Naive thymus-derived CD4-positive, alpha-beta T cell (primary cell): ENCODE measurements at regions not wholly inside any gene's neighbourhood (a gene's known extent, or its start where the extent isn't known, plus 50 kb on each side); places are given as distances from the start of the nearest gene placed in this dataset.

Experiments
- ATAC-seq: fragments of 150-1000 bp; cut with Tn5 transposase; 2 replicates; pipeline ENCODE4 v1.10.0; 2021; ENCODE audit warnings: mild to moderate bottlenecking, moderate library complexity
- CTCF ChIA-PET: fragments of 350-600 bp; sonication (Branson Sonifier 250); formaldehyde crosslinking; loops from one replicate; lab custom pipeline; 2021; ENCODE audit warnings: antibody characterized with exemption; lab: Charles Lee
- POLR2A ChIA-PET: fragments of 350-600 bp; sonication (Branson Sonifier 250); formaldehyde crosslinking; loops from one replicate; lab custom pipeline; 2021; ENCODE audit warnings: antibody characterized with exemption, inconsistent platforms; lab: Charles Lee
- DNase-seq, 9 donors: peaks; one replicate each; pipeline versions ENCODE4 v3.0.0 to v3.0.0-alpha.2; 2020 to 2022; ENCODE audit warnings: mixed read lengths in 1 of 9
- H3K27ac ChIP-seq: one replicate; pipeline ENCODE4 v1.7.0; 2013; ENCODE audit warnings: mild to moderate bottlenecking, low read depth, low read length, moderate library complexity
- H3K27me3 ChIP-seq, 2 donors: one replicate each; pipeline ENCODE4 v1.7.0; 2013; ENCODE audit warnings: low read length in 2 of 2, mild to moderate bottlenecking in 2 of 2, moderate library complexity in 2 of 2; ENCODE audit not compliant: control insufficient read depth in 2 of 2, insufficient read depth in 2 of 2
- H3K36me3 ChIP-seq, 3 experiments: 1 replicate in 2 of 3; 2 replicates in 1 of 3; pipeline ENCODE4 v1.7.0; 2013; ENCODE audit warnings: low read length in 3 of 3, mild to moderate bottlenecking in 3 of 3, moderate library complexity in 1 of 3; ENCODE audit not compliant: insufficient read depth in 3 of 3, control insufficient read depth in 2 of 3
- H3K4me1 ChIP-seq, 2 donors: one replicate each; pipeline ENCODE4 v1.7.0; 2013; ENCODE audit warnings: low read length in 2 of 2, mild to moderate bottlenecking in 2 of 2, moderate library complexity in 1 of 2; ENCODE audit not compliant: control insufficient read depth in 2 of 2, insufficient read depth in 2 of 2
- H3K4me3 ChIP-seq: 2 replicates; pipeline ENCODE4 v1.7.0; 2013; ENCODE audit warnings: mild to moderate bottlenecking, low read length
- H3K9me3 ChIP-seq, 3 experiments: 1 replicate in 2 of 3; 2 replicates in 1 of 3; pipeline ENCODE4 v1.7.0; 2013; ENCODE audit warnings: low read length in 3 of 3; ENCODE audit not compliant: control insufficient read depth in 2 of 3
- H3K27ac Mint-ChIP-seq, 9 donors: one replicate each; pipeline ENCODE4 v1.8.0; 2020 to 2022; ENCODE audit warnings: mixed read lengths in 9 of 9, mild to moderate bottlenecking in 8 of 9, moderate library complexity in 5 of 9, inconsistent platforms in 2 of 9
- H3K27me3 Mint-ChIP-seq, 5 donors: one replicate each; pipeline ENCODE4 v1.8.0; 2021 to 2022; ENCODE audit warnings: mixed read lengths in 5 of 5, mild to moderate bottlenecking in 1 of 5
- H3K36me3 Mint-ChIP-seq, 5 donors: one replicate each; pipeline ENCODE4 v1.8.0; 2020 to 2022; ENCODE audit warnings: mixed read lengths in 5 of 5, mild to moderate bottlenecking in 3 of 5, inconsistent platforms in 1 of 5
- H3K4me1 Mint-ChIP-seq, 7 donors: one replicate each; pipeline ENCODE4 v1.8.0; 2020 to 2022; ENCODE audit warnings: mixed read lengths in 7 of 7, mild to moderate bottlenecking in 3 of 7, inconsistent platforms in 1 of 7
- H3K4me3 Mint-ChIP-seq, 10 donors: one replicate each; pipeline ENCODE4 v1.8.0; 2020 to 2022; ENCODE audit warnings: mild to moderate bottlenecking in 10 of 10, mixed read lengths in 10 of 10, moderate library complexity in 6 of 10, inconsistent platforms in 2 of 10
- H3K9me3 Mint-ChIP-seq, 11 donors: one replicate each; pipeline ENCODE4 v1.8.0; 2020 to 2022; ENCODE audit warnings: mixed read lengths in 11 of 11, mild to moderate bottlenecking in 4 of 11, inconsistent platforms in 1 of 11, moderate library complexity in 1 of 11
- intact Hi-C, 2 donors: fragments of 100-400 bp; cut with micrococcal nuclease; formaldehyde crosslinking; loops; one replicate each; pipeline ENCODE4 v1.15.1; 2023

GRCh38 chr11:69396051-69396947, 85.2 kb upstream of the LINC01488 start:
- H3K27ac Mint-ChIP-seq = no peak overlapping the region
- intact Hi-C loops = no loop called here
- no peak for DNase-seq

GRCh38 chr11:69396948-69397307, 84.5 kb upstream of the LINC01488 start:
- no peak overlapping the region for H3K27ac Mint-ChIP-seq
- DNase-seq (no peak), ATAC-seq (no peak)
- H3K9me3 Mint-ChIP-seq = peaks cover 0 to 17% (median 4%) of the 10 kb centered on the region in 11 donors
- intact Hi-C loops = no loop called here
- no peak overlapping the region for H3K27ac ChIP-seq
- H3K4me1 Mint-ChIP-seq = peaks cover 7 to 12% (median 9%) of the 10 kb centered on the region in 7 donors
- H3K27me3 Mint-ChIP-seq = peaks cover 0 to 5% (median 2%) of the 10 kb centered on the region in 5 donors
- H3K36me3 ChIP-seq = no peaks in the 10 kb centered on the region
- ChIA-PET POLR2A (no interaction called here), CTCF (no interaction called here)
- peaks cover 0 to 3% (median 0%) of the 10 kb centered on the region in 5 donors for H3K36me3 Mint-ChIP-seq
- no peak overlapping the region for H3K4me3 ChIP-seq
- H3K4me3 Mint-ChIP-seq = no peak overlapping the region
- no peaks in the 10 kb centered on the region for H3K27me3 ChIP-seq
- H3K4me1 ChIP-seq = no peaks in the 10 kb centered on the region
- H3K9me3 ChIP-seq = no peaks in the 10 kb centered on the region

More at GRCh38 chr11:69396051-69396947, 85.2 kb upstream of the LINC01488 start:
- Mint-ChIP-seq H3K27me3 (peaks cover 0 to 3% (median 0%) of the 10 kb centered on the region in 5 donors), H3K4me1 (peaks cover under 1 to 7% (median 2%) of the 10 kb centered on the region in 7 donors), H3K4me3 (no peak overlapping the region), H3K36me3 (peaks cover 0 to 3% (median 0%) of the 10 kb centered on the region in 5 donors), H3K9me3 (peaks cover 0 to 11% (median 2%) of the 10 kb centered on the region in 11 donors)
- ATAC-seq = no peak
- H3K4me1 ChIP-seq = no peaks in the 10 kb centered on the region
- H3K4me3 ChIP-seq = no peak overlapping the region
- ChIA-PET POLR2A (no interaction called here), CTCF (no interaction called here)
- H3K36me3 ChIP-seq = no peaks in the 10 kb centered on the region
- H3K27me3 ChIP-seq = no peaks in the 10 kb centered on the region
- H3K27ac ChIP-seq = no peak overlapping the region
- H3K9me3 ChIP-seq = no peaks in the 10 kb centered on the region

- intact Hi-C loops = no loop called here
- H3K27ac Mint-ChIP-seq = no peak overlapping the region
- no peak for DNase-seq
Measured at GRCh38 chr11:69397732-69398131, 83.7 kb upstream of the LINC01488 start.

GRCh38 chr11:69398529-69399492, 82.7 kb upstream of the LINC01488 start:
- peaks cover 0 to 12% (median 0%) of the 10 kb centered on the region in 3 experiments for H3K9me3 ChIP-seq
- intact Hi-C loops = no loop called here
- H3K36me3 ChIP-seq = no peaks in the 10 kb centered on the region
- peaks cover 0 to 5% (median 2%) of the 10 kb centered on the region in 5 donors for H3K27me3 Mint-ChIP-seq
- peak overlapping the region in 1 of 9 donors; percentile 88 for H3K27ac Mint-ChIP-seq
- H3K27me3 ChIP-seq = no peaks in the 10 kb centered on the region
- peaks cover 3 to 11% (median 4%) of the 10 kb centered on the region in 5 donors for H3K36me3 Mint-ChIP-seq
- DNase-seq (no peak), ATAC-seq (no peak)
- ChIA-PET CTCF (no interaction called here), POLR2A (no interaction called here)
- no peak overlapping the region for H3K27ac ChIP-seq
- H3K4me3 ChIP-seq = no peak overlapping the region
- no peaks in the 10 kb centered on the region for H3K4me1 ChIP-seq
- H3K4me1 Mint-ChIP-seq = peaks cover 9 to 14% (median 11%) of the 10 kb centered on the region in 7 donors
- H3K4me3 Mint-ChIP-seq = no peak overlapping the region
- peaks cover 7 to 33% (median 11%) of the 10 kb centered on the region in 11 donors for H3K9me3 Mint-ChIP-seq

More at GRCh38 chr11:69397732-69398131, 83.7 kb upstream of the LINC01488 start:
- H3K4me3 ChIP-seq = no peak overlapping the region
- H3K4me1 ChIP-seq = no peaks in the 10 kb centered on the region
- POLR2A ChIA-PET = no interaction called here
- Mint-ChIP-seq H3K9me3 (peaks cover 0 to 22% (median 6%) of the 10 kb centered on the region in 11 donors), H3K4me1 (peaks cover 9 to 14% (median 11%) of the 10 kb centered on the region in 7 donors), H3K4me3 (no peak overlapping the region), H3K36me3 (peaks cover 0 to 3% (median 0%) of the 10 kb centered on the region in 5 donors), H3K27me3 (peaks cover 0 to 5% (median 2%) of the 10 kb centered on the region in 5 donors)
- no peak overlapping the region for H3K27ac ChIP-seq
- no peak for ATAC-seq
- H3K9me3 ChIP-seq = peaks cover 0 to 7% (median 0%) of the 10 kb centered on the region in 3 experiments
- no peaks in the 10 kb centered on the region for H3K36me3 ChIP-seq
- CTCF ChIA-PET = no interaction called here
- no peaks in the 10 kb centered on the region for H3K27me3 ChIP-seq

GRCh38 chr11:69400140-69400539, 81.3 kb upstream of the LINC01488 start:
- H3K4me3 Mint-ChIP-seq = no peak overlapping the region
- intact Hi-C loops = no loop called here
- peaks cover 0 to 12% (median 0%) of the 10 kb centered on the region in 3 experiments for H3K9me3 ChIP-seq
- H3K27me3 Mint-ChIP-seq = peaks cover 0 to 5% (median 2%) of the 10 kb centered on the region in 5 donors
- H3K27ac Mint-ChIP-seq = no peak overlapping the region
- DNase-seq = no peak
- no peak for ATAC-seq
- no peak overlapping the region for H3K27ac ChIP-seq
- H3K36me3 Mint-ChIP-seq = peaks cover 3 to 11% (median 4%) of the 10 kb centered on the region in 5 donors
- POLR2A ChIA-PET = no interaction called here
- no peak overlapping the region for H3K4me3 ChIP-seq
- CTCF ChIA-PET = no interaction called here
- H3K9me3 Mint-ChIP-seq = peaks cover 7 to 39% (median 11%) of the 10 kb centered on the region in 11 donors
- H3K4me1 Mint-ChIP-seq = peaks cover 9 to 14% (median 11%) of the 10 kb centered on the region in 7 donors
- no peaks in the 10 kb centered on the region for H3K4me1 ChIP-seq
- H3K27me3 ChIP-seq = no peaks in the 10 kb centered on the region
- H3K36me3 ChIP-seq = no peaks in the 10 kb centered on the region
